ENCODE measurements at regions not wholly inside any gene's neighbourhood (a gene's known extent, or its start where the extent isn't known, plus 50 kb on each side); places are given as distances from the start of the nearest gene placed in this dataset.

DNA sequence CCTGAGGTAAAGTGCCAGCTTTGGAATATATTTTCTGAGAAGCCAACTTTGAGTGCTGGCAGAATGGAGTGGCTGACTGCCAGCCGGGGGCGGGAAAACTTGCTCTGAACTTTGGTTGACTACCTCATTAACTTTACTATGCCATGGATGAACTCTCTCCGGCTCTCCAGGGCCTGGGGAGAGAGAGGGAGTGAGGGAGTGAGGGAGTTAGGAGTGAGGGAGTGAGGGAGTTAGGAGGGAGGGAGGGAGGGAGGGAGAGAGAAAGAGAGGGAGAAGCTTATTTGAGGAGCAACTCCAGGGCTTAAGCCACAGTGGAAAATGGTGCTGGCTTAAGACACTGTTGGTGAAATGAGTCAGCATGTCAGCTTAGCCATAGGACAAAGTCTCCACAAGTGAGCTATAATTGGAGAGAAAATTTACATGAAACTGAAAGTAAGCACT lies 280.9 kb upstream of the RPS6KA3 start:
- RAD21 ChIA-PET (ENCODE audit: low non-redundant PET in 1 of 2, low total read pairs in 2 of 2, uncharacterized antibody in 2 of 2, unreplicated experiment in 2 of 2), result no interaction called here

DNA sequence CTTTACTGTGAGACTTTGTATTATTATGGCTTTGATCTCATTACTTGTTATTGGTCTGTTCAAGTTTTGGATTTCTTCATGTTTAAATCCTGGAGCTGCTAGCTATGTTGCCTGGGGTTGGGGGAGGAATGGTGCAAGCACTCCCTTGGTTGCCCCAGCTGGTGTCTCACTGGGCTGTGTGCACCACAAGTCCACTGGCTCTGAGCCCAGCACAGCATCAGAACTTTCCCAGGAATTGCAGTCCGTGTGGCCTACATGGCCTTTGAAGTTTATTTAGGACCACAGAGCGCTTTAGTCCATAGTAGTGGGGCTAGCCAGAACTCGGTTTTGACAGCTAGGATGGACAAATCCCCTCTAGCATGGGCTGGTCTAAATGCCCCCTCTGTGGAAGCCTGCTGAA lies 278.8 kb upstream of the RPS6KA3 start:
- Histone ChIP-seq H3K9me2 (ENCODE audit: insufficient read depth) (no peaks in the 10 kb centered on the region), H3K79me2 (ENCODE audit: insufficient read depth, low read length) (no peaks in the 10 kb centered on the region), H3K9me3 (ENCODE audit: control insufficient read depth in 1 of 2, insufficient read depth in 1 of 2, low read depth in 1 of 2, low read length in 2 of 2) (no peaks in the 10 kb centered on the region), H3K4me2 (ENCODE audit: low read length) (no peak overlapping the region), H3K27me3 (ENCODE audit: insufficient read depth, low read length) (no peaks in the 10 kb centered on the region), H3K36me3 (ENCODE audit: control insufficient read depth in 1 of 2, insufficient read depth in 2 of 2, low read length in 2 of 2) (no peaks in the 10 kb centered on the region), H3K4me3 (replicated peaks in 1 of 2; ENCODE audit: low read depth in 1 of 2, low read length in 2 of 2) (no peak overlapping the region), H2AFZ (ENCODE audit: low read depth, low read length, poor library complexity, severe bottlenecking) (no peak overlapping the region), H3K4me1 (ENCODE audit: control insufficient read depth in 1 of 2, insufficient read depth in 2 of 2, low read length in 2 of 2) (no peaks in the 10 kb centered on the region), H4K20me1 (ENCODE audit: insufficient read depth) (no peaks in the 10 kb centered on the region), H3K27ac (ENCODE audit: low read depth, low read length) (no peak overlapping the region), H3K9ac (ENCODE audit: low read length) (no peak overlapping the region)
- RAD21 ChIA-PET (ENCODE audit: low non-redundant PET in 1 of 2, low total read pairs in 2 of 2, uncharacterized antibody in 2 of 2, unreplicated experiment in 2 of 2), result no interaction called here
- no TSS peak for BruUV-seq (replicated peaks)
- TF ChIP-seq JUND (IDR thresholded peaks at IDR 0.05) (no peak), POLR2A (IDR thresholded peaks at IDR 0.05; ENCODE audit: borderline replicate concordance, extremely low read depth, insufficient read depth, insufficient read length) (no peak), EZH2 (IDR thresholded peaks at IDR 0.05) (no peak), SIN3A (IDR thresholded peaks at IDR 0.05; ENCODE audit: low read depth) (no peak), SP1 (IDR thresholded peaks at IDR 0.05; ENCODE audit: low read depth) (no peak), ZFX (IDR thresholded peaks at IDR 0.05) (no peak), ELF1 (IDR thresholded peaks at IDR 0.05; ENCODE audit: borderline replicate concordance, low read depth) (no peak), EGR1 (IDR thresholded peaks at IDR 0.05; ENCODE audit: low read depth) (no peak), CBX3 (IDR thresholded peaks at IDR 0.05; ENCODE audit: low read depth) (no peak), EZH2phosphoT487 (IDR thresholded peaks at IDR 0.05; ENCODE audit: borderline replicate concordance) (no peak)
- TF ChIP-seq, protein P1, sequence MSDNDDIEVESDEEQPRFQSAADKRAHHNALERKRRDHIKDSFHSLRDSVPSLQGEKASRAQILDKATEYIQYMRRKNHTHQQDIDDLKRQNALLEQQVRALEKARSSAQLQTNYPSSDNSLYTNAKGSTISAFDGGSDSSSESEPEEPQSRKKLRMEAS (IDR thresholded peaks at IDR 0.05), result no peak
- TF ChIP-seq, protein P2, sequence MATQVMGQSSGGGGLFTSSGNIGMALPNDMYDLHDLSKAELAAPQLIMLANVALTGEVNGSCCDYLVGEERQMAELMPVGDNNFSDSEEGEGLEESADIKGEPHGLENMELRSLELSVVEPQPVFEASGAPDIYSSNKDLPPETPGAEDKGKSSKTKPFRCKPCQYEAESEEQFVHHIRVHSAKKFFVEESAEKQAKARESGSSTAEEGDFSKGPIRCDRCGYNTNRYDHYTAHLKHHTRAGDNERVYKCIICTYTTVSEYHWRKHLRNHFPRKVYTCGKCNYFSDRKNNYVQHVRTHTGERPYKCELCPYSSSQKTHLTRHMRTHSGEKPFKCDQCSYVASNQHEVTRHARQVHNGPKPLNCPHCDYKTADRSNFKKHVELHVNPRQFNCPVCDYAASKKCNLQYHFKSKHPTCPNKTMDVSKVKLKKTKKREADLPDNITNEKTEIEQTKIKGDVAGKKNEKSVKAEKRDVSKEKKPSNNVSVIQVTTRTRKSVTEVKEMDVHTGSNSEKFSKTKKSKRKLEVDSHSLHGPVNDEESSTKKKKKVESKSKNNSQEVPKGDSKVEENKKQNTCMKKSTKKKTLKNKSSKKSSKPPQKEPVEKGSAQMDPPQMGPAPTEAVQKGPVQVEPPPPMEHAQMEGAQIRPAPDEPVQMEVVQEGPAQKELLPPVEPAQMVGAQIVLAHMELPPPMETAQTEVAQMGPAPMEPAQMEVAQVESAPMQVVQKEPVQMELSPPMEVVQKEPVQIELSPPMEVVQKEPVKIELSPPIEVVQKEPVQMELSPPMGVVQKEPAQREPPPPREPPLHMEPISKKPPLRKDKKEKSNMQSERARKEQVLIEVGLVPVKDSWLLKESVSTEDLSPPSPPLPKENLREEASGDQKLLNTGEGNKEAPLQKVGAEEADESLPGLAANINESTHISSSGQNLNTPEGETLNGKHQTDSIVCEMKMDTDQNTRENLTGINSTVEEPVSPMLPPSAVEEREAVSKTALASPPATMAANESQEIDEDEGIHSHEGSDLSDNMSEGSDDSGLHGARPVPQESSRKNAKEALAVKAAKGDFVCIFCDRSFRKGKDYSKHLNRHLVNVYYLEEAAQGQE (IDR thresholded peaks at IDR 0.05; ENCODE audit: low read depth), result no peak
- CTCF ChIA-PET, result no interaction called here
- DNase-seq (ENCODE audit: low read depth, low spot score) (no peak), ATAC-seq (no peak)
- intact Hi-C loops (cut with micrococcal nuclease), result no loop called here
- POLR2A ChIA-PET, result no interaction called here

More for the DNA sequence above, 280.9 kb upstream of the RPS6KA3 start:
- Histone ChIP-seq H3K9ac (ENCODE audit: low read length) (no peak overlapping the region), H3K9me2 (ENCODE audit: insufficient read depth) (no peaks in the 10 kb centered on the region), H3K27me3 (ENCODE audit: insufficient read depth, low read length) (no peaks in the 10 kb centered on the region), H3K79me2 (ENCODE audit: insufficient read depth, low read length) (no peaks in the 10 kb centered on the region), H3K9me3 (ENCODE audit: control insufficient read depth in 1 of 2, insufficient read depth in 1 of 2, low read depth in 1 of 2, low read length in 2 of 2) (no peaks in the 10 kb centered on the region), H3K4me2 (ENCODE audit: low read length) (no peak overlapping the region), H3K4me1 (ENCODE audit: control insufficient read depth in 1 of 2, insufficient read depth in 2 of 2, low read length in 2 of 2) (no peaks in the 10 kb centered on the region), H3K36me3 (ENCODE audit: control insufficient read depth in 1 of 2, insufficient read depth in 2 of 2, low read length in 2 of 2) (no peaks in the 10 kb centered on the region), H2AFZ (ENCODE audit: low read depth, low read length, poor library complexity, severe bottlenecking) (no peak overlapping the region), H4K20me1 (ENCODE audit: insufficient read depth) (no peaks in the 10 kb centered on the region), H3K27ac (ENCODE audit: low read depth, low read length) (no peak overlapping the region), H3K4me3 (replicated peaks in 1 of 2; ENCODE audit: low read depth in 1 of 2, low read length in 2 of 2) (no peak overlapping the region)
- ChIA-PET POLR2A (no interaction called here), CTCF (interaction anchor here (1.6 kb wide), 1 partner anchor 17 kb away, joined by 4 read pairs; no protein-coding TSS in a partner anchor)
- BruUV-seq (replicated peaks), result no TSS peak
- TF ChIP-seq FOSL1 (IDR thresholded peaks at IDR 0.05; ENCODE audit: low read depth) (no peak), SIN3A (IDR thresholded peaks at IDR 0.05; ENCODE audit: low read depth) (no peak)
- DNase-seq (ENCODE audit: low read depth, low spot score) (no peak), ATAC-seq (no peak)
- intact Hi-C loops (cut with micrococcal nuclease), result no loop called here
